ENCODE measurements at regions not wholly inside any gene's neighbourhood (a gene's known extent, or its start where the extent isn't known, plus 50 kb on each side); places are given as distances from the start of the nearest gene placed in this dataset.

DNA sequence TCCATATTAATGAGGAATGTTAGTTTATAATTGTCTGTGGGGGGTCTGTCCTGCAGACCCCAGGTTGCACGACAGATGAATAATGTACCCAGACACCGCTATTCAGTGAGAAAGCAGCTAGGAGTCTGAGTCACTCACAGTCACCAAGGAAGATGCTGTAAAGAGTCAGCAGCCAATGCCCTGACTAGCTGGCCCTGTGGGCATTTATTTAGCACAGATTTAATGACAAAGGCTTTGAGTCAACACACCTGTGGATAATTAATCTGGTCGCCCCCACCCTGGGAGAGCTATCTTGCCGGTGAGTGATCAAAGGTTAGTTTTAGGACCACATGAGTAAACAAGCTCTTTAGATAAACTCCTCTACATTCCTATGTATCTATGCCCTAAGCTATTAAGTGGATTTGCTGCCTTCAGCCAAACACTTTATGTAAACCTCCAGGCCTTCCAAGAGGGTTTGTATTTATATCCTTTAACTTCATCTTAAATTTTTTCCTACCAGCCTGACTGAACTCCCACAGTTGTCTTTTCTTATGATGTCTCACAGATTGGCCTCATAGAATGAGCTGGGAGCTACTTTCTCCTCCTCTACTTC is 180.0 kb upstream of the ADCY1 start:
- DNase-seq (ENCODE audit: low spot score), result no peak
- intact Hi-C loops (cut with DNase I), result no loop called here

DNA sequence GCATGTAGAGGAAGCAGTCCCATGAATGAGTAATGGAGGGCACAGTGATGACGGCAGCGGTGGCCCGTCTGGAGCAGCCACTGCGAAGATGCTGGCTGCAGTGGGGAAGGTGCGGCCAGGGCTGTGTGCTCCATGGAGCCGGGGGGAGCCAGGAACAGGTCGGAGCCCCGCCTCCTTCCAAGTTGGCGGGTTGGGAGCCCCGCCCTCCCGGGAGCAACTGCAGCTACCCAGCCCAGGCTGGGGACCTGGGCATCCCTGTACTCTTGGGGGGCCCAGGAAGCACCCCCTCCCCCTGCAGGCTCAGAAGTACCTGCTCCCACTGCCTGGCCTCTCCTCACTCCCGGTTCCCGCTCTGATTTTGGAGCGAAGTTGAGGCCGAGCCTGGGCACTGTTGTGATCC is 175.1 kb upstream of the ADCY1 start:
- DNase-seq (ENCODE audit: low spot score), result no peak
- intact Hi-C loops (cut with DNase I), result no loop called here

DNA sequence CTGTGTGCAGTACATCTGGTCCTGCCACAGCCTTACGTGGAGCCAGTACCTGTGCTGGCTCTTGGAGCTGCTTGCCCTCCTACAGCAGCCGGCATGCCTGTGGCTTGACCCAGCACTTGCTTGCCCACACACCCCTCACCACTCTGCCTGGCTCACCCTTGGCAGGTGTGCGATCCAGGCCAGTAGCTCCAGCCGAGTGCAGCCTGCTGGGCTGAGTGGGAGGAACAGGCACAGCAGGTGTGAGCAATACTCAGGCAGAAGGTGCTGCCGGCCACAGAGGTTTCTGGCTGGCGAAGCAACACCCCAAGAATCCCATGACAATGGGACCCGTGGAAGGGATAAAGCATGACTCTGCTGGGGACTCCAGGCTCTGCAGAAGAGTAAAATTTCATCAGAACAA is 173.5 kb upstream of the ADCY1 start:
- no peak for DNase-seq (ENCODE audit: low spot score)
- intact Hi-C loops (cut with DNase I), result no loop called here

DNA sequence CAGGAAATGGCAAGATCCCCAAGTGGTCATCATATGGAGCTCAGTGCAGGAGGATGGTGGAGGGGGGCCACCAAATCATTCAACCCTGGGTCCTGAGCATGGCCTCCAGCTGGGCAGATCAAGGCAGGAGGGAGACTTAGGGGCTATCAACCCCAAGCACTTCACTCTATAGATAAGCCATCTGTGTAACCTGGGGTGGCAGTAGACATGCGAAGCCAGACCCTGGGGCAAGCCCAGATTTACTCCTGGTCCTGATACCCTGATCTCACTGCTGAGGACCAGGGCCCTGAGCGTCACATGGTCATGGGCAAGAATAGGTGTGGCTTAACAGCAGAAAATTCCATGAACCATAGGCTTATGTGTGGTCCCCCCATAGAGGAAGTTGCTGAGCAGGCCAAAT is 173.0 kb upstream of the ADCY1 start:
- intact Hi-C loops (cut with DNase I), result no loop called here
- DNase-seq (ENCODE audit: low spot score), result no peak

DNA sequence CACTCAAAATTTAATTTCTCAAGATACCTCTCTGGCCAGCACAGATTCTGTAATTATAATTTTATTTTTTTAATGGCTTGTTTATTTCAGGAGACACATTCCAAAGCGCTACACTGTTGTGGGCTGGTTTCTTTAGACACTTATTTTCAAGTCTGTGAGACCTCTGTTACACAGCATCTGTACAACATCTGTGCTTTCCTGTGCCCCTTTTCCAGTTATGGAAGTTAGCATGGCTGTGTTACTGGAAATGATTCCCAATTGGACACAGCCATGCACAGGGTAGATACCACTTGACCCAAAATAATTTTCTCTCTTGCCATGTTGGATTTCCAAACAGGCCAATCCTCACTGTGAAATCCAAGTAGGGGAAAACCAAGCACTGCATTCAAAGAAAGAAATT is 172.3 kb upstream of the ADCY1 start:
- intact Hi-C loops (cut with DNase I), result no loop called here
- DNase-seq (ENCODE audit: low spot score), result no peak

DNA sequence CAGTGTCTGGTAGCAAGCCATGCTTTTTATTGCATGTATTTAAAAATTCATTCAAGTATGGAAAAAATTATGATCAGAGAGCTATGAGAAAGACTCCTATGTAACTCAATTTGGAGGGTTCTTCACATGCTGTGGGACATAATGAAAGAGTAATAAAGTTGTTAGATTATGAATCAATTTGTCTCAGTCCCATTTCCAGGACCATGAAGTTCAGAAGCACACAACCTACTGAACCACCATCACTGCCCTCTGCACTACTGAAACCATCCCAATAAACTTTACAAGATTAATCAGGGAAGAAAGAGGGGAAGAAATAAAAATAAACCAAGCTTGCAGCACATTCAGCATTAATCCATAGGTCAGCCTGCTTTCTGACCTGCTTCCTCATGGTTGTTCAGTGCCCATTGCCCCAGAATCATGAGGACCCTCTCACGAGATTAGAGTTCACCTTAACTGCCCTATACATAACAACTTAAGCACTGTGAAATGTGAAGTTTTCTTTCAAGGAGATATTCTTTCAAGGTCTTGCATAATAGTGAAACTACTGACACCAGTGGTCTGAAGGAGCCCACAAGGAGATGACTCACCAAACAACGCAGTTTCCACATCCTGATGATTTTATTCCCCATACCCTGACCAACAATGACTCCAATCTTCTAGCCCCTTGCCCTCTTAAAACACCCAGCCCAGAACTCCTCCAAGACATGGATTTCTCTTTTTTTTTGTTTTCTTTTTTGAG is 171.5 kb upstream of the ADCY1 start:
- intact Hi-C loops (cut with DNase I), result no loop called here
- DNase-seq (ENCODE audit: low spot score), result no peak

DNA sequence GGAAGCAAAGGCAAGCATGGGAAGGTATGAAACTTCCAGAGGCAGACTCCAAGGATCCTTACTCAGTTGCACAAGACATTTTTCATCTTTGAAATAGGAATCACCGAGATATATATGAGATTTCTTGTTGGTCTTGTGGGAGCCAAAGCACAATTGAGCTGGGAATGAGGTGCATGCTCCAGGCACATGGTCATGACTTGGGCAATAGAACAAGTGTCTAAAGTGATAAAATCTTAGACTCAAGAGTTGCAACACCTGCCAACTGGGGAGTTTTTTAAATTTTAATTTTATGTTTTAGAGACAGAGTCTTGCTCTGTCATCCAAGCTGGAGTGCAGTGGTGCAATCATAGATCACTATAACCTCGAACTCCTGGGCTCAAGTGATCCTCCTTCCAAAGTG is 169.5 kb upstream of the ADCY1 start:
- intact Hi-C loops (cut with DNase I), result no loop called here
- DNase-seq (ENCODE audit: low spot score), result no peak

DNA sequence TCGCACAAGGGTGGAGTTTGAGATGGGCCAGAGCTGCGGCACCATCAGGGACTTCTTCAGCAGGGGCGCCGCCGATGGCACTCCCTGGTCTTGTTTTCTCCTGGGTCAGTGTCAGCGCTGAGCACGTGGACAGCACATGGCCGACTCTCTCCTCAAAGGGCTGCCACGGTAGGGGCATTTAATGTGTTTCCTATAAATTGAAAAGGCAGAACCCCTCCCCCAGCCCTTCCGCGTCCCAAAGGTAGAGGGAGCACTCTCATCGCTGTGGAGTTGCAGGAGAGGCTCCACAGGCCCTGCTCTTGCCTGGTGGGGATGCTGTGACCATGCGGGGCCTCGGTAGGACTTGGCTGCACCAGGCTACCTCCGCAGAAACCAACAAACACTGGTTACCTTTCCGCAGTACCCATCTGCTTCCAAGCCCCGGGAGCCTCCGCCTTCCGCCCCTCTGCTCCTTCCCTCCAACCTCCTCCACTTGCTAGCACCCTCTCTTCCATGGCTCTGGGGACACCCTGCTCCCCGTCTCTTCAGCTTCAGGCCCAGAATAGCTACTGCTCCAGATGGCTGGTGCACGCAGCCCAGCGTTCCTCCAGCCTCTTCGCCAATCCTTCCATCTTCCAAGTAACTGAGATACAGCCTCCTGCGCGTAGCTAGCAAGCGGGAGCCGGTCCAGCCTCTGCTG is 166.3 kb upstream of the ADCY1 start:
- no peak for DNase-seq (ENCODE audit: low spot score)
- intact Hi-C loops (cut with DNase I), result no loop called here

DNA sequence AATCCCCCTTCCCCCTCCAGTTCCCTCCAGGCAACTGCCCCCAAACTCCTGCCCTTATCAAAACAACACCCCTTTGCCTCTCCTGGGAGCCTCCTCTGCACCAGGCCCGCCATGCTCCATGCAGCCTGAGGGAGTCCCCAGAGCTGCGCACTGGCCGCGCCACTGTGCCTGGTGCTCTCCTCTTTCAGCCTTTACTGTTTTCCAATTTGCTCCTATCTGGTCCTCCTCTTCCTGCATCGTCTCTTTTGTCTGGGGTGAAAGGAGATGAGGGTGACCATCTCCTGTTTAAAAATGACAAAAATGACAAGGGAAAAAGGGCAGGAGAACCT is 165.8 kb upstream of the ADCY1 start:
- intact Hi-C loops (cut with DNase I), result no loop called here
- no peak for DNase-seq (ENCODE audit: low spot score)

DNA sequence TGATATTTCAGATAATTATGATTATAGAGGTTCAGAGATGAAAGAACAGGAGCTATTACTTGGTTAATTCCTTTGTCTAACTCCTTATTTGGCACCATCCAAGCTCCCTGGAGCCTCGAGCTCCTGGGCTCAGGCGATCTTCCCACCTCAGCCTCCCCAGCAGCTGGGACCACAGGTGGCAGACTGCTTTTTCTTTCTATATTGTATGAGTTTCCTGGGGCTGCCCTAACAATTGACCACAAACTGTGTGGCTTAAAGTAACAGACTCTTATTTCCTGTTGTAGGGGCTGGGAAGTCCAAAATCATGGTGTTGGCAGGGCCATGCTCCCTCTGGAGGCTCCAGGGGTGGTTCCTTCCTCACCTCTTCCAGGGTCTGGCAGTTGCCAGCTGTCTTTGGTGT is 163.3 kb upstream of the ADCY1 start:
- intact Hi-C loops (cut with DNase I), result no loop called here
- DNase-seq (ENCODE audit: low spot score), result no peak

DNA sequence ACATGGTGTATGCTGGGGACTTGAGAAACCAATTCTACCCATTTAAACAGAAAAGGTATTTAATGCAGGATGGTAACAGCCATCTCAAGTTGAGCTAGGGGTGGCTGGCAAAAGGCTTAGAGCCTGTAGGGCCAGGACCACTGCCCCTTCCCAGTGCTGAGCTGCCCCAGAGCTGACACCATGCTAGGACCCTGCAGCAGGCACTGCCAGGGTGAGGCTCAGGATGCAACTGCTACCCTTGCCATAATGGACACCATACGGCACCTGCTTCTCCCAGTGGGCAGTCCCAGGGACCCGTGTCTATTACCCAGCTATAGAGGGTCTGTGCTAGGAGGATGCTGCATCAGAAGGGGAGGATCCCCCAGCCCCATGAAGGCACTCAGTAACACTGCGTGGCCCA is 160.7 kb upstream of the ADCY1 start:
- DNase-seq (ENCODE audit: low spot score), result no peak
- intact Hi-C loops (cut with DNase I), result no loop called here

DNA sequence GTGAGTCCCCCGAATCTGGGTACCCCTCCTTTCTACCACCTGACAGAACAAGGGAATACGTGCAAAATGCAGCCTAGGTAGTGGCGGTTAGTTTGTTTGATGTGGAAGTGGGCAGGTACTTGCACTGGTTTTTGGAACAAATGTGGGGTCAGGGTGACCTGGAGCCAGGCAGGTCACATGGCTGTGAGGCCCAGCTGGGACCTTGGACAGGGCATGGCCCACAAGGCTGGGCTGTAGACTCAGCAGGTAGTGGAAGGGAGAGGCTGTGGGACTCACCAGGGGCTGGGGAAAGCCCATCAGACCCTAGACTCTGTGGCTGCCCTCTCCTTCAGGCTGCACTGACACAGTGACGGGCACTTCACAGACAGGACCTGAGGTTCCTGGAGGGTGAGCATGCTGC is 159.9 kb upstream of the ADCY1 start:
- DNase-seq (ENCODE audit: low spot score), result no peak
- intact Hi-C loops (cut with DNase I), result no loop called here

DNA sequence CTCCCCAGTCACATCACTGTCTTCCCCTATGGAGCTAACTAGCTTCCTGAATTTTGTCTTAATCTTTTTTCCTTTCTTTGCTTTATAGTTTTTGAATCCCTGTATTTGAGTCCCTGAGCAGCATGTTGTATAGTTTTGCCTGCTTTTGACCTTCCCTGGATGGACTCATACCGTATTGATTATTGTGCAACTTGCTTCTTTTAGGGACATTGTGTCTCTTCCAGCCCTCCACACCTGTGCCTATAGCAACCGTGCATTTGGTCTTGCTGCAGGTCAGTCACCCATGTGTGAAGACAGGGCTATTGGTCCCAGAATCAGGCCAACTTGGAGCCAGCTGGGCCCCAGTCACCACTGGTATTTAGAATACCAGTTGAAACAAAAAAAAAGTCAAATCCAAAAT is 158.9 kb upstream of the ADCY1 start:
- DNase-seq (ENCODE audit: low spot score), result no peak
- intact Hi-C loops (cut with DNase I), result no loop called here

DNA sequence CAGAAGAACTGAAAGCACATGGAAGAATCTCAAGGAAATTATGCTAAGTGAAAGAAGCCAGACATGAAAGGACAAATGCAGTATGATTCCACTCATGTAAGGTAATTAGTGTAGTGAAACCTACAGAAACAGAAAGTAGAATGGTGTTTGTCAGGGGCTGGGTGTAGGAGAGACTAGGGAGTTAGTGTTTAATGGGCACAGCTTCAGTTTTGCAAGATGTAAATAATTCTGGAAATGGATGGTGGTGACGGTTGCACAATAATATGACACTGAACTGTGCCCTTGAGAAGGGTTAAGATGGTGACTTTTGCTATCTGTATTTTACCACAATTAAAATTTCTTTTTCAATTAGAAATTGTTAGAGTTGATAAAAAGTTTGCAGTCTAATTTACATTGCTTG is 157.3 kb upstream of the ADCY1 start:
- DNase-seq (ENCODE audit: low spot score), result no peak
- intact Hi-C loops (cut with DNase I), result no loop called here

DNA sequence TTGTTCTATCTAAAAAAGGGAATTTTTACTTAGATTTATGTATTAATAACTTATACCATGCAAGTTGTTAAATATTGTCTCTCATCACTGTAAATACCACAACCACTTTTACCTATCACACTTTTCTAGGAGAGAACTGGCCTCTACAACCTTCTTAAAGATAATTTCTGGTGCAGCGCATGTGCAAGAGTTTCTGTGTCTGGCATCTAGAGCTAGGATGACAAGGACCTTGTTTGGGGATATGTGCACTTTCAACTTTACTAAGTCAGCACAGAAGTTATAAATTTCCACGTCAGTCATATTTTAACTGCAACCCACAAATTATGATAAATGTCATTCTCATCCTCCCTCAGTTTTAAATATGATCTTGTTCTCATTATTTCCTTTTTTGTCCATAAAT is 156.9 kb upstream of the ADCY1 start:
- intact Hi-C loops (cut with DNase I), result no loop called here
- DNase-seq (ENCODE audit: low spot score), result no peak

DNA sequence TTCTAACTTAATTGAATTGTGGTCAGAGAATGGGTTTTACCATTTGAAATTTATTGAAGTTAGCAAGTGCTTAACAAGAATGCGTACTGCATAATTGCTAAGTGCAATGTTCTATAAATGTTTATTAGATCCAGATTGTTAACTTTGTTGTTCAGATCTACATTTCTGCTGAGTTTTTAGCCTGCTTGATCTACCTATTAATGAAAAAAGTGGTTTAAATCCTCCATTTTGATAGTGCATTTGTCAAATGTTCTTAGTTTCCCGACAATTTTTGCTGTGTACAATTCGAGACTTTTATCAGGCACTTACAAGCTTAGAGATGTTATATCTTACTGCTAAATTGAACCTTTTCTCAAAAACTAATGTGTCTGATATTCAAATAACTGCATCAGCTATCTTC is 156.4 kb upstream of the ADCY1 start:
- intact Hi-C loops (cut with DNase I), result no loop called here

DNA sequence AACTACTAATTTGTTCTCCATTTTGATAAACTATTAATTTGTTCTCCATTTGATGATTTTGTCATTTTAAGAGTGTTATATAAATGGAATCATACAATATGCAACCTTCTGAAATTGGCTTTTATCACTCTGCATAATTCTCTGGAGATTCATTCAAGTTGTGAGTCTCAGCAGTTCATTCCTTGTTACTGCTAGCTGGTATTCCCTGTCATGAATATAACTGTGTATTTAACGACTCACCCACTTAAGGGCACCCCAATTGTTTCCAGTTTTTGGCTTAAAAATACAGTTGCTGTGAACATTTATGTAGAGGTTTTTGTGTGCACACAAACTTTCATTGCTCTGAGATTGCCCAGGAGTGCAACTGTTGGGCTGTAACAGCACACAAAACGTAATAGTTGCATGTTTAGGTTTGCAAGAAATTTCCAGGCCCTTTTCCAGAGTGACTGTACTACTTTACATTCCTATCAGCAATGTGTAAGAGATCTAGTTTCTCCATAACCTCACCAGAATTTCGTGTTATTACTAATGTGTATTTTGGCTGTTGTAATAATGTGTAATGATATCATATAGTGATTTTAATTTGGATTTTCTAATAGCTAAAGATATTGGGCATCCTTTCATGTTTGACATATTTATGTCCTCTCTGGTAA is 153.2 kb upstream of the ADCY1 start:
- intact Hi-C loops (cut with DNase I), result no loop called here

More for the DNA sequence above, 156.4 kb upstream of the ADCY1 start:
- no peak for DNase-seq (ENCODE audit: low spot score)

DNA sequence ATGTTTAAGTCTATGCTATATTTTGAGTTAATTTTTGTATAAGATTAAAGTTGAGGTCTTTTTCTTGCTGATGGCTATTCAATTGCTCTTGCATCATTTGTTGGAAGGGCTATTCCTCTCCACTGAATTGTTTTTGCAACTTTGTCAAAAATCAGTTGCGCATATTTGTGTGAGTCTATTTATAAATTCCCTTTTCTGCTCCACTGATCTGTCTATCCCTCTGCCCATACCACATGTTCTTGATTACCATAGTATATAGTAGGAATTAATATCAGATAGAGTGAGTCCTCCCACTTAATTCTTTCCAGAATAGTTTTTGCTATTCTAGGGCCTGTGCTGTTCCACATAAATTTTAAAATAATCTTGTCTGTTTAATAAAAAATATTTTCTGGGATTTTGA is 152.4 kb upstream of the ADCY1 start:
- intact Hi-C loops (cut with DNase I), result no loop called here
- DNase-seq (ENCODE audit: low spot score), result no peak

More for the DNA sequence above, 153.2 kb upstream of the ADCY1 start:
- no peak for DNase-seq (ENCODE audit: low spot score)

DNA sequence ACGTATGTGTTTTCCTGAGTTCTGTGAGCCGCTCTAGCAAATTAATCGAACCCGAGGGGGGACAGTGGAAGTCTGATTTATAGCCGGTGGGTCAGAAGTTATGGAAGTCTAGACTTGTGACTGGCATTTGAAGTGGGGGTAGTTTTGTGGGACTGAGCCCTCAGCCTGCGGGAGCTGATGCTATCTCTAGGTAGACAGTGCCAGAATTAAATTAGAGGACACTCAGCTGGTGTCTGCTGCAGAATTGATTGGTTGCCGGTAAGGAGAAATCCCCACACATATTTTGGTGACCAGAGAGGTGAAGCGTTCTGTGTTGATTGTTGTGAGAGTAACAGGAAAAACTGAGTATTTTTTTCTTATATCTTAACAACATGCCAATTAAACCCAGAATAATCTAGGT is 143.8 kb upstream of the ADCY1 start:
- no peak for DNase-seq (ENCODE audit: low spot score)
- intact Hi-C loops (cut with DNase I), result no loop called here

DNA sequence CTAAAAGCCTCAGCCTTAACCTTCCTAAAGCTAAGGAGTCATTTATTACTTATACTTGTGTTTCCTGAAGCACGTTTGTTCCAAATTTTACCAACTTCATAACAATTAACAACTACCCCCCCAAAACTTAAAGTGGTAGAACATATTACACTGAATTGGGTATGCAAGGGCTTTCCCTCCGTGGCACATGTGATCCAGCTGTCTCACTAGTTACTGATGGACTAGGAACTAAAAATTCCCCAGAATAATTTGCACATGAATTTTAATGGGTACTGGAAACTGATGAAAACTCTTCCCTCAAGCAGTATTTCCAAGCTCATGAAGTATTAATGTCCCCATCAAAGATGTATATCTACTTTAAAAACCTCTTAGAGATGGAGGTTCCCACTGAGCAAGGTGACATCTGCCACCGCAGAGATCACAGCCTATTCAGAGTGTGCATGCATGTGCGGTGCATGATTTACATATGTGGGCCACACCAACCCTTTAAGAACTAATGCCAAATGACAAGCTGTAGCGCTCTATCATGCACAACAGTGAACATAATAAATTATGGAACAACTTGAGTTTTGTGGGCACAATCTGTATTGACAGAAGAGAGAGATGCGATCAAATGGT is 139.9 kb upstream of the ADCY1 start:
- intact Hi-C loops (cut with DNase I), result no loop called here
- DNase-seq (ENCODE audit: low spot score), result no peak

Measured in posterior vena cava (tissue), 2 donors.